Astrocyte (in vitro differentiated cells and primary cell): ENCODE measurements at regions not wholly inside any gene's neighbourhood (a gene's known extent, or its start where the extent isn't known, plus 50 kb on each side); places are given as distances from the start of the nearest gene placed in this dataset.

ENCODE experiments used
- EZH2 ChIP-seq: IDR thresholded peaks from 2 replicates; pipeline ENCODE4 v1.6.1; 2012; ENCODE audit warnings: mild to moderate bottlenecking, low read length, inconsistent platforms; ENCODE audit not compliant: insufficient read depth
- TF ChIP-seq, protein P1 (sequence below): IDR thresholded peaks from 2 replicates; pipeline ENCODE4 v1.5.1; 2011; ENCODE audit warnings: low read depth, mild to moderate bottlenecking, inconsistent platforms, low read length, moderate library complexity; ENCODE audit not compliant: insufficient read depth

DNA sequence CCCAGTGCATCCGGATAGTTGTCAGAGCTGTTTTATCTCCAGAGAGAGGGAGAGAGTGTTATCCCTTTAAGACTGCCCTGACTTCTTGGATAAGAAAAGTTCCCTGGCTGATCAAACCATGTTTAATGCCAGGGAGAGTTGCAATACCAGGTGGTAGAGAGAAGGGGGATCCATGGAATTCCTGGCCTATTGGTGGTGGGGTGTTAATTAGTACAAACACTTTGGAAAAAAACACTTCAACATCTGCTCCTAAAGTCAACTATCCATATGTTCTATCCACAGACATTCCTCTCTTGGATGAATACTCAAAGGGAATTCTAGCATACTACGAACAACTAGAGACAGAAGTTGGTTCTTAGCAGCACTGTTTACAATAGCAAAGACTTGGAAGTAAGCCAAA lies 307.2 kb downstream of the TCERG1L start:
- TF ChIP-seq, protein P1, sequence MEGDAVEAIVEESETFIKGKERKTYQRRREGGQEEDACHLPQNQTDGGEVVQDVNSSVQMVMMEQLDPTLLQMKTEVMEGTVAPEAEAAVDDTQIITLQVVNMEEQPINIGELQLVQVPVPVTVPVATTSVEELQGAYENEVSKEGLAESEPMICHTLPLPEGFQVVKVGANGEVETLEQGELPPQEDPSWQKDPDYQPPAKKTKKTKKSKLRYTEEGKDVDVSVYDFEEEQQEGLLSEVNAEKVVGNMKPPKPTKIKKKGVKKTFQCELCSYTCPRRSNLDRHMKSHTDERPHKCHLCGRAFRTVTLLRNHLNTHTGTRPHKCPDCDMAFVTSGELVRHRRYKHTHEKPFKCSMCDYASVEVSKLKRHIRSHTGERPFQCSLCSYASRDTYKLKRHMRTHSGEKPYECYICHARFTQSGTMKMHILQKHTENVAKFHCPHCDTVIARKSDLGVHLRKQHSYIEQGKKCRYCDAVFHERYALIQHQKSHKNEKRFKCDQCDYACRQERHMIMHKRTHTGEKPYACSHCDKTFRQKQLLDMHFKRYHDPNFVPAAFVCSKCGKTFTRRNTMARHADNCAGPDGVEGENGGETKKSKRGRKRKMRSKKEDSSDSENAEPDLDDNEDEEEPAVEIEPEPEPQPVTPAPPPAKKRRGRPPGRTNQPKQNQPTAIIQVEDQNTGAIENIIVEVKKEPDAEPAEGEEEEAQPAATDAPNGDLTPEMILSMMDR = no peak
- TF ChIP-seq EZH2 = no peak
